Skeletal muscle tissue (tissue), 3 donors: ENCODE measurements at regions not wholly inside any gene's neighbourhood (a gene's known extent, or its start where the extent isn't known, plus 50 kb on each side); places are given as distances from the start of the nearest gene placed in this dataset.

Source experiments
- H3K27ac ChIP-seq: one replicate; pipeline ENCODE4 v1.7.0; 2013; ENCODE audit warnings: mild to moderate bottlenecking, low read depth, low read length, inconsistent platforms
- H3K27me3 ChIP-seq, 3 donors: one replicate each; pipeline ENCODE4 v1.7.0; 2013; ENCODE audit warnings: low read length in 3 of 3; ENCODE audit not compliant: control insufficient read depth in 3 of 3, insufficient read depth in 3 of 3
- H3K36me3 ChIP-seq, 3 donors: one replicate each; pipeline ENCODE4 v1.7.0; 2013; ENCODE audit warnings: low read length in 3 of 3; ENCODE audit not compliant: control insufficient read depth in 3 of 3, insufficient read depth in 3 of 3
- H3K4me1 ChIP-seq, 3 donors: one replicate each; pipeline ENCODE4 v1.7.0; 2013; ENCODE audit warnings: low read length in 3 of 3, mild to moderate bottlenecking in 3 of 3; ENCODE audit not compliant: control insufficient read depth in 3 of 3, insufficient read depth in 3 of 3
- H3K4me3 ChIP-seq, 3 donors: one replicate each; pipeline ENCODE4 v1.7.0; 2013; ENCODE audit warnings: low read length in 3 of 3
- H3K9ac ChIP-seq, 3 donors: one replicate each; pipeline ENCODE4 v1.7.0; 2013; ENCODE audit warnings: low read length in 3 of 3, mild to moderate bottlenecking in 3 of 3, moderate library complexity in 2 of 3, low read depth in 1 of 3
- H3K9me3 ChIP-seq, 3 donors: one replicate each; pipeline ENCODE4 v1.7.0; 2013; ENCODE audit warnings: low read length in 3 of 3; ENCODE audit not compliant: control insufficient read depth in 3 of 3
- donor health status: Osteomylitis.

DNA sequence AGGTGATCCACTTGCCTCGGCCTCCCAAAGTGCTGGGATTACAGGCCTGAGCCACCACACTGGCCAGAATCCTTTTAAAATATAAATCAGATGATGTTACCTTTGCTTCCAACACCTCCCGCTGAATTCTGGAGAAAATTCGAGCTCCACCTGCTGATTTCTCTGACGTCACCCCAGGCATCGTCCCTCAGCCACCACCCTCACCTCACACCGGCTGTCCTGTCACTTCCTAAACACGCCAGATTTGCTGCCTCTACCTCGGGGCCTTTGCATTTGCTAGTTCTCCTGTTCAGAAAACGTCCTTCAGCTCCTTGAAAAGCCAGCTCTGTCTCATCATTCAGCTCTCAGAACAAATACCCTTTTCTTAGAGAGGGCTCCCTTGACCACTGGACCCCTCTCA is 57.9 kb downstream of the FBXO2 start:
- Histone ChIP-seq H3K4me3 (no peak overlapping the region), H3K9ac (no peak overlapping the region), H3K9me3 (no peaks in the 10 kb centered on the region), H3K27ac (no peak overlapping the region), H3K4me1 (peaks cover 0 to 7% (median 0%) of the 10 kb centered on the region in 3 donors), H3K27me3 (peaks cover 22 to 63% (median 27%) of the 10 kb centered on the region in 3 donors), H3K36me3 (no peaks in the 10 kb centered on the region)

DNA sequence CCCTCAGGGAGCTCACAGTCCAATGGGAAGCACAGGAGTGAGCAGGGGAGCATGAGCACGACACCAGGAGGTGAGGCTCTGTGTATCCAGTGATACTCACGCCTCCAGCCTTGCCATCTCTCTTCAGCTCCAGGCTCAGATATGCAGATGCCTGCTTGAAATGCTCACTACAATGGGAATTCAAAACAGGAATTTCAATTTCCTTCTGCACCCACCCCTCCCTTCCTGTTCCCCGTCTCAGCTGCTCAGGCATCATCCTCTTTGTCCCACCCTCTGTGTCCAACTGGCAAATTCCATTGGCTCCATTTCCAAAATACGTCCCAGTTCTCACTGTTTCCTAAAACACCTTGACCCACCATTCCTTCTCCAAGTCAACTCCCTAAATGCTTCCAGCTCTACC is 58.9 kb downstream of the FBXO2 start:
- H3K4me3 ChIP-seq: no peak overlapping the region
- no peaks in the 10 kb centered on the region for H3K36me3 ChIP-seq
- H3K27me3 ChIP-seq: peaks cover 18 to 59% (median 25%) of the 10 kb centered on the region in 3 donors
- peaks cover 0 to 7% (median 0%) of the 10 kb centered on the region in 3 donors for H3K4me1 ChIP-seq
- no peak overlapping the region for H3K27ac ChIP-seq
- H3K9me3 ChIP-seq: no peaks in the 10 kb centered on the region
- no peak overlapping the region for H3K9ac ChIP-seq

DNA sequence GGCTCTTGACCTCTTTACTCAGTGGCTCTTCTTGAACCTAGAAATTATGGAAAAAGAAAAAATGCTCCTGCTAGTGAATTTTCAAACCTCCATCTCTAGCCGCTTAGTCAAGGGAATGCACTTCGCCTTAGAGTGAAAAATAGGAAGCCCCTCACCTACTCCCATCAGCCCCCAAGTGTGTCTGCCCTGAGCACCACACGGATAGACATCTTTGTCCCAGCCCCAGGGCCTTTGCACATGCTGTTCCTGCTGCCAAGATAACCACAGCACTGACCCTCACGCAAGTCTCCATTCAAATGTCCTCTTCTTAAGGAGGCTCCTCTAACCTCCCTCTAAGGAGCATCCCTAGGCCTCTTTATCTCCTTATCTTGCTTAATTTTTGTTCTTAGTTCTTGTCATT is 59.6 kb downstream of the FBXO2 start:
- no peaks in the 10 kb centered on the region for H3K9me3 ChIP-seq
- H3K27me3 ChIP-seq: peaks cover 23 to 55% (median 27%) of the 10 kb centered on the region in 3 donors
- H3K36me3 ChIP-seq: no peaks in the 10 kb centered on the region
- H3K27ac ChIP-seq: no peak overlapping the region
- H3K9ac ChIP-seq: no peak overlapping the region
- peaks cover 0 to 7% (median 0%) of the 10 kb centered on the region in 3 donors for H3K4me1 ChIP-seq
- no peak overlapping the region for H3K4me3 ChIP-seq

DNA sequence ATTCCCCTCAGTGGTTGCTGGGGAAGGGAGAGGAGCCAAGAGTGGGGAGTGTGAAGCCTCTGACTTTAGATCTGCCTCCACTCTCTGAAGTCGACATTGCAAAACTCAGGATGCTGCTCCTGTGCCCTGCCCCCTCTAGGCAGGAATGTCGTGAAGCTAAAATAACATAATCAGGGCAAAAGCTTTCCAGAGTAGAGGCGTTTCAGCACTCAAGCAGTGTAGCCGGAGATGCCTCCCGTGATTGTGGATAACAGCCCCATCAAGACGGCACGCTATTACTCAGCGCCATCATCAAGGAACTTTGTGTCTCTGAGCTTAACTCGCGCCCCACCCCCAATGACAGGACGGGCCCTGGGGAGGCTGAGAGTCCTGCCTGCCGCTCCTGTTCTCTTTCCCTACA is 60.0 kb downstream of the FBXO2 start:
- Histone ChIP-seq H3K27me3 (peaks cover 24 to 51% (median 25%) of the 10 kb centered on the region in 3 donors), H3K9ac (no peak overlapping the region), H3K4me1 (peaks cover 0 to 7% (median 0%) of the 10 kb centered on the region in 3 donors), H3K27ac (no peak overlapping the region), H3K36me3 (no peaks in the 10 kb centered on the region), H3K4me3 (no peak overlapping the region), H3K9me3 (no peaks in the 10 kb centered on the region)

DNA sequence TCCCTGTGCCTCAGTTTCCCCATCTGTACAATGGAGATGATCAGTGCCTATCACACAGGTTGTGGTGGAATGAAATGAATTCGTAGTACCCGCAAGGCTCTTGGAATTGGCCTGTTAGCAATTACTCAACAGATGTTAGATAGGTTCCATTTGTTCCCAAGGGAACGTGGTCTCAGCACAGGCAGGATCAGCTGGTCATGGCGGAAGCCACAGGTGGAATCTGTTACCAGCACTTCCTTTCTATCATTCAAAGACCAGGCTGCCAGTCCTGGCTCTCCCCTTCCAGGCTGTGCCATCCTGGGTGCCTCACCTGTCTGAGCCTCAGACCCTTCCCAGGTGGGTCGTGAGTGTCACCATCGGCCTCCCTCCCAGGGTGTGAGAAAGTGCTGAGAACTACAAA is 61.5 kb downstream of the FBXO2 start:
- no peak overlapping the region for H3K27ac ChIP-seq
- no peaks in the 10 kb centered on the region for H3K9me3 ChIP-seq
- peaks cover 0 to 7% (median 0%) of the 10 kb centered on the region in 3 donors for H3K4me1 ChIP-seq
- H3K4me3 ChIP-seq: no peak overlapping the region
- no peaks in the 10 kb centered on the region for H3K36me3 ChIP-seq
- no peak overlapping the region for H3K9ac ChIP-seq
- H3K27me3 ChIP-seq: peaks cover 19 to 40% (median 24%) of the 10 kb centered on the region in 3 donors

DNA sequence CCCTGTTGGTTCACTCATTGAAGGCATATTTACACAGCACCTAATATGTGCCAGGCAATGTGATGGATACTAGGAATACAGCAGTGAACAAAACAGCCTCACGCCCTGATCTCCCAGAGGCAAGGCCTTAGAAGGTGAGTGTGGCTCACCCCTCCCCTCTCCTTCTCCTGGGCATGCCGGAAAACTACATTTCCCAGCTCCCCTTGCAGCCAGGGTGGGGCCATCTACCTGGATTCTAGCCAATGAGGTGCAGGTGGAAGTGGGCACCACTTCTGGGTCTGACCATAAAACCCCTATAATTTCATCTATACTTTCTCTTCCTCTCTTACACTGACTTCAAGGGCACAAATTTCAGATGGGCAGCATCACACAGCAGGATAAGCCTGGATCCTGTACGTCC is 63.8 kb downstream of the FBXO2 start:
- Histone ChIP-seq H3K4me3 (no peak overlapping the region), H3K4me1 (peaks cover 0 to 7% (median 0%) of the 10 kb centered on the region in 3 donors), H3K27me3 (peaks cover 23 to 36% (median 30%) of the 10 kb centered on the region in 3 donors), H3K9ac (no peak overlapping the region), H3K36me3 (no peaks in the 10 kb centered on the region), H3K27ac (no peak overlapping the region), H3K9me3 (no peaks in the 10 kb centered on the region)
